DMS79 treated with DMSO at 0.1 percent for 48 hours (cell line): ENCODE measurements at regions not wholly inside any gene's neighbourhood (a gene's known extent, or its start where the extent isn't known, plus 50 kb on each side); places are given as distances from the start of the nearest gene placed in this dataset.

Experiments used
- DNase-seq: peaks from one replicate; lab custom pipeline; 2025; lab: John Stamatoyannopoulos, UW

GRCh38 chr6:25223490-25223991 lies 55.6 kb upstream of the CARMIL1 start:
- peak; percentile 82 for DNase-seq

- no peak for DNase-seq
Measured at GRCh38 chr6:25224242-25224641, 54.9 kb upstream of the CARMIL1 start.

- DNase-seq = no peak
Measured at GRCh38 chr6:25227854-25228253, 51.3 kb upstream of the CARMIL1 start.
